Left renal cortex interstitium (tissue), 4 donors: ENCODE measurements at regions not wholly inside any gene's neighbourhood (a gene's known extent, or its start where the extent isn't known, plus 50 kb on each side); places are given as distances from the start of the nearest gene placed in this dataset.

Experiments
- DNase-seq, 4 donors: peaks; one replicate each; pipeline ENCODE4 v3.0.0-alpha.2; 2013; ENCODE audit warnings: low read depth in 4 of 4, low spot score in 2 of 4, missing footprints in 1 of 4

DNA sequence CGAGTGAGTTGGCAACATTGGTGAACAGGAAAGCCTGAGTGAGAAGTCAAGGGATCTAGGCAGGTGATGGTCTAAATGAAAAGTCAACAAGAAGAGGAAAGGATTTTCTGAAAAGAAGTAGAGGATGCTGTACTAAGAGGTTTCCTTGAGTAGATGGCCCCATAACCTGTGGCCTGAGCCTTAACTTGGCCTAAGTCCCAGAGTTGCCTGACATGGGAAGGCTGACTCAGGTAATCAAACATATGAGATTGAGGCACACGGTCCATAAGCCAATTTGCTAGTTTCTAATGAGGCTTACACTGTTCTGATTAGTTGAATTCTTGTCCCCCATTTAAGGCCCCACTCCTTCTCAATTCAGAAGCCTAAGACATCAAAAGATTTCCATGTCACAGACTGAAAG, 262.5 kb upstream of the LMCD1 start:
- no peak for DNase-seq

DNA sequence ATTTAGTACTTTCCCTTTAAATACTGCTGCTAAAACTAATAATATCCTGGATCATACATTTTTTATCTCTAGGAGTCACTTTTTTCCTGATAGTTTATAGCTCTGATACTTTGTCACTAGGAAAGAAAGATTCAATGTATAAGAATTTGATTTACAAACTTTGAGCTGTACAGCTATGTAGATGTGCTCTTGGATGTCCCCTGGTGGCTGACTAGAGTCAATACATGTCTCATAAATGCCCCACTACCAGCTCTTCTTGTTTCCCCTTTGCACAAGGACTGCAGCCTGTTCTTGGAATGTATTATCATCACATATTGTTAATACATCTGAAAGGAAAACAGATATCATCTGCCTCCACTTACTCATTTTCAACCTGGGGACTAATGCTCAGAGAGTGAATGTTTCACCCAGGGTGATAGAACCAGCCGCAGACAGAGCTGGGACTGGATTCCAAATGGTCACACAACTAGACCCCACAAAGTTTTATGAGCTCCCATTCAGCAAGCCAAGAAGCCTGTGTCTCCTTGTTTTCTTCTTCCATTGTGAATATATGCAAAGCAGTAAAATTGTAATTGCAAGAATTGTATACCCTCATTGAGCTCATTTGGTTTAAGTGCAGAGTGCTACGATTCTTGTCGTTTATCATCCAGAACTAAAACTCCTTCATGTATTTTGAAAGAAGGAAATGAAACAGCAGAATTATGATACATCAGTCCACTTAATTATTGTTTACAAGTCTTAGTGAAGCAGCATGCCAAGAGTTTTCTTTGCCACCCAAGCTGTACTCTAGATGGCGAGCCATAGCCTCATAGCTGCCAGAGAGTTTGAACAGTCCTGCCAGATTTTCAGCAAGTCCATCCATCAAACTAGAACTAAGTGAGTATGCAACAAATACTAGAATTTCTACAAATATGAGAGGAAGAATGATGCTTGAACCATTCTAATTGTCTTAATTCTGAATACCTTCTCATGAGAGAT, 261.6 kb upstream of the LMCD1 start:
- no peak for DNase-seq

- DNase-seq = no peak
Measured at GRCh38 chr3:8246070-8246469, 255.6 kb upstream of the LMCD1 start.

- DNase-seq = no peak
Measured at GRCh38 chr3:8253201-8253600, 248.4 kb upstream of the LMCD1 start.

DNA sequence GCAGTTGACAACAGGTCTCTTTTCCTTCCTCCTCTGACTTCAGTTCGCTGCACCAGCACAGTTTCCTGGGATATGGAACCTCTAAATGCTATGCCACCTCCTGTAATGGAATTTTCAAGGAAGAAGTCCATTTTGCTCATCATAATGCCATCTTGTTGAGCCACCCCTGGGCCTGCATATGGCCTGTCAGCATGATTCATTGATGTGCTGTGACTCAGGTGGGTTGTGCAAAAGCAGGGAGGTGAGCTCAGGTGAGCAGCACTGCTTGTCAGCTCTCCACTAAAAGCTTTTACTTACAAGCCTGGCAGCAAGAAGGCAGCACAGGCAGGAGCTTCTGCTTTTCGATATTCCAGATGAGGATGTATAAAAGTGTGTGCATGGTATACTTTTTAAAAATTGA, 247.1 kb upstream of the LMCD1 start:
- DNase-seq = no peak

GRCh38 chr3:8255725-8256124, 245.9 kb upstream of the LMCD1 start:
- no peak for DNase-seq

GRCh38 chr3:8256441-8257071, 245.1 kb upstream of the LMCD1 start:
- no peak for DNase-seq

- no peak for DNase-seq
Measured at GRCh38 chr3:8261018-8261417, 240.6 kb upstream of the LMCD1 start.

DNA sequence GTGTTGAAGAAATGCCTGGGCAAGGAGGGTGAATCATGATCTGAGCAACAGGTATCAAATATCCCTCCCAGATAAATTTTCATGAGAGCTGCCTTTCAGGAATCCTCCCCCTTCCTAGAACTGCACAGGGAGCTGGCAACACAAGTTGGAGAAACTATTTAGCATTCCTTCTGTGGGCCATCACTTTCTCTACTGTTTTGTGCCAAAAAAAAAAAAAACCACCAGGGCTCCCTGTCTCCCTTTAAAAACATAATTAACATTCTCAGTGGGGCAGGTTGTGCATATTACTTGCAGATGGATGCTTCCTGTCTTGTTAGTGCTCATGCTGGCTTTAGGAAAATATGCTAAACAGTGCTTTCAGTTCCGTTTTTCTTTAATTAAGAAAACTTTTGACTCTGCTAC, 234.9 kb upstream of the LMCD1 start:
- no peak for DNase-seq

DNA sequence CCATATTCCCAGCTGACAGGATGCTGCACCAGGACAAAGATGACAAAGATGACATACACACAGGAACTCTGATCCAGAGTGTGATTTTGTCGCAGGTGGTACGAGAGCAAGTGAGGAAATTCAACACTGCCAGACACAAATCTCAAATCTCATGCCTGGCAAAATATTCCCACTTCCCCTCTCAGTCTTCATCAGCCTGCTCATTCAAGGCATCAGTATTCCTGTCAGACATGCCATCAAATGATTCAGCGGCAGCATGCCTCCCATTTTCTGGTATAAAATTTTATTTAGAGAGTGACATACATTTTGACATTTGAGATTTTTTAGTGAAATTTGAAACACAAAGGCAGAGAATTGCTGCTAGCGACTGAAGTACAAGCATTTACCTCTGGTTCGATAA, 228.1 kb upstream of the LMCD1 start:
- no peak for DNase-seq

DNA sequence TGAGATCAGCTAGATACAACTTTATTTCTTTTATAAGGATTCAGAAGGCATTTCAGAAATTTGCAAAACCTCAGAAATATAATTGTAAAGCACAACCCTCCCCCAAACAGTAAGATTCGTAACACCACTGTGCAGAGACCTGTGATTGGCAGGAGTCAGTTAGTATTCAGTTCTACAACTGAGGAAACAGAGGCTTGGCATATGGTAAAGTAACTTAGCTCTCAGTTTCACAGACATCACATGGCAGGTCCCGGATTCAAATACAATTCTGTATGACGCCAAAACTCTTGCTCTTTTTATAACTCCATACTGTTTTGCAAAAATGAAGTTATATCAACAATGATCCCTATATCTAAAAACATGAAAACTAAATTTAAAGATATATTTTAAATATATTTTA, 225.6 kb upstream of the LMCD1 start:
- no peak for DNase-seq

- DNase-seq = no peak
Measured at GRCh38 chr3:8276506-8276905, 225.1 kb upstream of the LMCD1 start.

DNA sequence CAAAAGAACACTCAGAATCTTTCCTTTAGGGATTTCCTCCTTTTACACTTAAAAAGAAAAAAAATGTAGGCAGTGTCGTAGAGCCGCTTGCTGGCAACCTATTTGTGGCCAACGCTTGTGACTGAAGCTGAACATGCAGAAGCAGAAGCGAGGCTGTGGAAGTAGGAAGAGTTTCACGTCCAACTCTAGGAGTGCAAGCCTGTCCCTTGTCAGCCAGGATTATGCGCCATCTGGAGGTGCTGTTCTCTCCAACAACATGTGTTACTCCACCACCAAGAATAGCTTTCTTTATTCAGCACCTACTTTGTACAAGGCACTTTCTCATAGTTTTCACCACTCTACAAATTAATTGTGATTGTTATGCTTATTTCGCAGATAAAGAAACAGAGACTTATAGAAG, 223.2 kb upstream of the LMCD1 start:
- DNase-seq = no peak

GRCh38 chr3:8279476-8279875, 222.1 kb upstream of the LMCD1 start:
- no peak for DNase-seq

DNA sequence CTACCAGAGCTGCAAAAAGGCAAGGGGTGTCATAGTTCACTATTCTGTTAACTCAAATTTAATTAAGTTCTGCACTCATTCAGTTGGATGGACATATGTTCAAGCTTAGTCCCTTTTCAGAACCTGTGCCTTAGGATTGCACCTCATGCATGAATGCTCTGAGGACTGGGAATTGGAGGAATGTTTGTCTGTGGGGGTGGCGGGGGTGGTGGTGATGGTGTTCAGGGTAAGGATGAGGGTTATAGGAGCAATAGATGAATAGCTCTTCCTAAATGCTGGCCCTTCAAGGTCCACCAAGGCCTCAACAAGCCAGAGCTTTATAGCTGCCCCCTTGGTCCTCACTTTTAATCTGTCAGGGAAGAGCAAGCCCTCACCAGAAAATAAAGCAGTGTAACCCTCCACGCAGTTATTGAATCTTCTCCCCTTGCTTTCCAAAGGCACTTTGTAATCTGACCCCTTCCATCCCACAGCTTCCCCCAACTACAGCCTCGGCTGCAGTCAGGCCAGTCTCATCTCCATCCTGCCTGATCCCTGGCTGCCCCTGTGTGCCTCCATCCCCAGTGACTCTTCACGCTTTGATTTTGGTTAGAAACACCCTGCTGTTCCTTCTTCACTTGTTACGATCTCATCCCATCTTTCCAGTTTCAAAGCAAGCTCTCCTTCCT, 221.6 kb upstream of the LMCD1 start:
- DNase-seq = no peak

- DNase-seq = no peak
Measured at GRCh38 chr3:8282541-8283165, 219.0 kb upstream of the LMCD1 start.

GRCh38 chr3:8283193-8283592, 218.4 kb upstream of the LMCD1 start:
- DNase-seq = no peak

DNA sequence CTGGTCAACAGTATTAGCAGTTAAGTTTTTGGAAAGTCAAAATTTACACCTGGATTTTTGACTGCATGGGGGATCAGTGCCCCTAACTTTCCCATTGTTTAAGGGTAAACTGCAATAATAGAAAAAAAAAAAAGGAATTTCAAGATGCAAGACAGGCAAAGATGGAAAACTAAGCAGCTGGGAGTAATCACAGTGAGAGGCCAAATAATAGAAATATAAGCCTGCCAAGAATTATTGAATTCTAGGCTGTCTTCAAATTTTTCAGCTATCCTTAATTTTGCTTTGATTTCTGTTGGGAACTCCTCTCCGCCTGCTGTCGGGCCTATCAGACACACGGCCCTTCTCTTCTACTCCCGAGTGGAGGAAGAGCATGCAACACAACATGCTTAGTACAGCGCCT, 215.5 kb upstream of the LMCD1 start:
- no peak for DNase-seq

- DNase-seq = no peak
Measured at GRCh38 chr3:8286749-8287148, 214.9 kb upstream of the LMCD1 start.

DNA sequence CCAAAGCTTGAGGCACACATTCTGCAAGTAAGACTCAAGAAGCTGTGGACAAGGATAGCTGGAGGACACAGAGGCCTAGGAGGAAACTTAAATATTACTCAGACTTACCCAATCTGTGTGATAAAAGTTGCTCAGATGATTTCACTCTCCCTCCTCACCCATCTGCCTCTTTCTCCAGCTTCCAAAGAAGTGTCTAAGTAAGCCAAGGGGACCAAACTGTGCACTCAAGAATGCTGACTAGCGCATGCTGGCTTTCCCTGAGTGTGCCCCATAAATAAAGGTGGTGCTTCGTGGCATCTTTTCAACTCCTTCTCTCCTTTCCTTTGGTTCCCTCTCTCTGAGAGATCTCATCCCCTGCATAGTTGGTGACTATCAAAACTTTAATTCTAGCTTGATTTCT, 211.0 kb upstream of the LMCD1 start:
- DNase-seq = no peak

DNA sequence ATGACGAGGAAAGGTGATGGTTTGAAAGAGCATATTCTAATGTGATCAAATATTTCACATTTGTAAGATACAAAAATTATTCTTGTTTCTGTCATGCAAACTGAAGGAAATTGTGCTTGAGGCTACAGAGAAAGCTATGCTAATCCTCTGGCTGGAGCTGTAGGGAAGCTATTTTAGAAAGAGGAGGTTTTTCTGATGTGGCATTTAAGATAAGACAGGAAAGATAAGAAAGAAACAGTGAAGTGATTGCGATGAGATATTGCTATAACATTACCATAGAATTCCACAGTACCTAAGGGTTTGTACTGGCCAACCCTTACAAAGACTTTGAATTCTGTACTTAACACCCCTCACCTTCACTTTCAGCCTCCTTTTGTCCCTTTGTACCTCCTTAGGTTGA, 205.2 kb upstream of the LMCD1 start:
- no peak for DNase-seq
